Natural killer cell (primary cell): ENCODE measurements at regions not wholly inside any gene's neighbourhood (a gene's known extent, or its start where the extent isn't known, plus 50 kb on each side); places are given as distances from the start of the nearest gene placed in this dataset.

Source experiments
- ATAC-seq, 3 donors: fragments of 150-1000 bp in 2 of 3; fragments of 200-7000 bp in 1 of 3; cut with Tn5 transposase; 1 replicate in 1 of 3; 2 replicates in 2 of 3; pipeline ENCODE4 v1.10.0; 2021; ENCODE audit warnings: mild to moderate bottlenecking in 2 of 3, moderate library complexity in 2 of 3
- DNase-seq, 2 donors: peaks; one replicate each; pipeline versions ENCODE4 v3.0.0 to v3.0.0-alpha.2; 2013 to 2021; ENCODE audit warnings: mixed read lengths in 1 of 2
- H3K27ac ChIP-seq: one replicate; pipeline ENCODE4 v1.5.1; 2013; ENCODE audit warnings: mild to moderate bottlenecking, low read length
- H3K27me3 ChIP-seq: one replicate; pipeline ENCODE4 v1.6.1; 2013; ENCODE audit warnings: low read length; ENCODE audit not compliant: control insufficient read depth, insufficient read depth
- H3K36me3 ChIP-seq: one replicate; pipeline ENCODE4 v1.6.1; 2013; ENCODE audit warnings: low read length; ENCODE audit not compliant: control insufficient read depth, insufficient read depth
- H3K4me1 ChIP-seq: one replicate; pipeline ENCODE4 v1.6.1; 2013; ENCODE audit warnings: low read length; ENCODE audit not compliant: control insufficient read depth, insufficient read depth
- H3K4me3 ChIP-seq: one replicate; pipeline ENCODE4 v1.5.1; 2013; ENCODE audit warnings: low read length
- H3K9me3 ChIP-seq: one replicate; pipeline ENCODE4 v1.6.1; 2013; ENCODE audit warnings: low read length; ENCODE audit not compliant: control insufficient read depth, insufficient read depth
- H3K27ac Mint-ChIP-seq, 2 donors: one replicate each; pipeline ENCODE4 v1.8.0; 2022; ENCODE audit warnings: mild to moderate bottlenecking in 2 of 2, mixed read lengths in 2 of 2, moderate library complexity in 1 of 2
- H3K27me3 Mint-ChIP-seq, 2 donors: one replicate each; pipeline ENCODE4 v1.8.0; 2022; ENCODE audit warnings: low read depth in 2 of 2, mixed read lengths in 2 of 2
- H3K36me3 Mint-ChIP-seq: one replicate; pipeline ENCODE4 v1.8.0; 2022; ENCODE audit warnings: mixed read lengths
- H3K4me1 Mint-ChIP-seq, 2 donors: one replicate each; pipeline ENCODE4 v1.8.0; 2022; ENCODE audit warnings: mixed read lengths in 2 of 2
- H3K4me3 Mint-ChIP-seq: one replicate; pipeline ENCODE4 v1.8.0; 2022; ENCODE audit warnings: mild to moderate bottlenecking, moderate library complexity, mixed read lengths
- H3K9me3 Mint-ChIP-seq, 2 donors: one replicate each; pipeline ENCODE4 v1.8.0; 2022; ENCODE audit warnings: mixed read lengths in 2 of 2
- CTCF ChIP-seq: fragments of 200-600 bp; IDR thresholded peaks from one replicate; pipeline ENCODE4 v1.8.0; 2022; ENCODE audit warnings: antibody characterized with exemption
- WGBS: methylation state at CpG from one replicate; pipeline ENCODE4 v1.1.7; 2013; ENCODE audit warnings: missing lambda C conversion rate; ENCODE audit not compliant: insufficient coverage; 5-methylcytosine and 5-hydroxymethylcytosine counted together
- intact Hi-C: fragments of 100-400 bp; cut with micrococcal nuclease; formaldehyde crosslinking; loops from one replicate; pipeline ENCODE4 v1.14.2; 2022

GRCh38 chr7:84669177-84669732 lies 474.7 kb upstream of the SEMA3A start:
- H3K9me3 Mint-ChIP-seq: peaks cover 7 to 11% of the 10 kb centered on the region in 2 donors
- DNase-seq (no peak), ATAC-seq (no peak)
- Histone ChIP-seq H3K9me3 (no peaks in the 10 kb centered on the region), H3K36me3 (no peaks in the 10 kb centered on the region), H3K4me3 (no peak overlapping the region), H3K4me1 (no peaks in the 10 kb centered on the region), H3K27ac (no peak overlapping the region), H3K27me3 (no peaks in the 10 kb centered on the region)
- intact Hi-C loops: no loop called here
- 63% methylated on average over 3 of the region's 3 CpGs for WGBS
- H3K27me3 Mint-ChIP-seq: no peaks in the 10 kb centered on the region
- no peaks in the 10 kb centered on the region for H3K4me1 Mint-ChIP-seq
- no peaks in the 10 kb centered on the region for H3K36me3 Mint-ChIP-seq
- H3K4me3 Mint-ChIP-seq: no peak overlapping the region
- TF ChIP-seq CTCF: no peak
- H3K27ac Mint-ChIP-seq: no peak overlapping the region

DNA sequence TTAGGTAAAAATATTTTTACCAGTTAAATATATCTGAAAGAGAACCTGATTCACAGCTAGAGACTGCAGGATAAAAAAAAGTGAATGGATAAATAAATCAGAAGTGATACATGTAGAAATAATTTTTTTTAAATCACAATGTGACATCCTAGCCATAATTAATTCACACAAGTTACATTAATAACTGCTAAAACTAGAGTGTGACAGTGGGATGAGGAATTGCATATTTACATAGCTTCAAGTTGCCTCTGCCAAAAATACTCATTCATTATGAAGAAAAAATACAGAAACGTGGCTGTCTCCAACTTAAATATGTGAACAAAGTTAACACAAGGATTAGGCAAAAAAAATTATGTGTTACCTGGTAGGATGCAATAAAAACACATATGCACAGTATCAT lies 473.5 kb upstream of the SEMA3A start:
- Histone ChIP-seq H3K36me3 (no peaks in the 10 kb centered on the region), H3K4me1 (no peaks in the 10 kb centered on the region), H3K9me3 (no peaks in the 10 kb centered on the region), H3K27ac (no peak overlapping the region), H3K4me3 (no peak overlapping the region), H3K27me3 (no peaks in the 10 kb centered on the region)
- no peak for ATAC-seq
- no peak for TF ChIP-seq CTCF
- no peak overlapping the region for H3K27ac Mint-ChIP-seq
- H3K4me1 Mint-ChIP-seq: no peaks in the 10 kb centered on the region
- peaks cover 8 to 11% of the 10 kb centered on the region in 2 donors for H3K9me3 Mint-ChIP-seq
- no peak overlapping the region for H3K4me3 Mint-ChIP-seq
- DNase-seq: no peak
- WGBS: no CpG with 5 or more reads among the region's 1 CpG
- H3K27me3 Mint-ChIP-seq: no peaks in the 10 kb centered on the region
- no peaks in the 10 kb centered on the region for H3K36me3 Mint-ChIP-seq
- intact Hi-C loops: no loop called here

DNA sequence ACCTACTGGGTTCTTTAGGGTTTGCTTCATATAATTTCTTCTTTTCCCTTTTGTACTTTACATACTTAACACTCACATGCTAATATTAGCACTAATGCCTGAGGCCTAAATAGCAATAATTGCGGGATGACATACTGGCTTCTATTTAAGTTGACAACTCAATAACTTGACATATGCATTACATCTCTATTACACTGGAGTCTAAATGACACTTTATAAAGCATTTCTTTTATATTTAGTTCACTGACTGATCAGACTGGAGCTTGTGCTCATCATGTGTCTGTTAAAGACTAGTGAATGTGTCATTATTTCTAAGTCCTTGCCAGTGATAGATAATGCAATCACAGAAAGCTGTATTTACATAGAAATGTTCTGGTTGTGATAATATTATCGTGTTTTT lies 472.1 kb upstream of the SEMA3A start:
- no peaks in the 10 kb centered on the region for H3K27me3 ChIP-seq
- no peak overlapping the region for H3K27ac Mint-ChIP-seq
- H3K4me1 Mint-ChIP-seq: no peaks in the 10 kb centered on the region
- intact Hi-C loops: no loop called here
- H3K9me3 Mint-ChIP-seq: peaks cover 10 to 11% of the 10 kb centered on the region in 2 donors
- WGBS: 94% methylated on average over 1 of the region's 2 CpGs
- H3K4me3 Mint-ChIP-seq: no peak overlapping the region
- H3K9me3 ChIP-seq: no peaks in the 10 kb centered on the region
- no peak for DNase-seq
- no peak for TF ChIP-seq CTCF
- H3K4me1 ChIP-seq: no peaks in the 10 kb centered on the region
- no peaks in the 10 kb centered on the region for H3K27me3 Mint-ChIP-seq
- no peaks in the 10 kb centered on the region for H3K36me3 ChIP-seq
- no peak overlapping the region for H3K27ac ChIP-seq
- no peak overlapping the region for H3K4me3 ChIP-seq
- H3K36me3 Mint-ChIP-seq: no peaks in the 10 kb centered on the region
- ATAC-seq: no peak

GRCh38 chr7:84665339-84665738 lies 470.8 kb upstream of the SEMA3A start:
- Mint-ChIP-seq H3K4me1 (no peaks in the 10 kb centered on the region), H3K36me3 (no peaks in the 10 kb centered on the region), H3K27ac (no peak overlapping the region), H3K27me3 (no peaks in the 10 kb centered on the region), H3K4me3 (no peak overlapping the region), H3K9me3 (peaks cover 10 to 11% of the 10 kb centered on the region in 2 donors)
- no peaks in the 10 kb centered on the region for H3K9me3 ChIP-seq
- no peaks in the 10 kb centered on the region for H3K36me3 ChIP-seq
- 54% methylated on average over 1 of the region's 2 CpGs for WGBS
- H3K4me3 ChIP-seq: no peak overlapping the region
- no peak overlapping the region for H3K27ac ChIP-seq
- DNase-seq (no peak), ATAC-seq (no peak)
- intact Hi-C loops: no loop called here
- no peaks in the 10 kb centered on the region for H3K4me1 ChIP-seq
- TF ChIP-seq CTCF: no peak
- H3K27me3 ChIP-seq: no peaks in the 10 kb centered on the region
